NT2/D1 (cell line): ENCODE measurements at regions not wholly inside any gene's neighbourhood (a gene's known extent, or its start where the extent isn't known, plus 50 kb on each side); places are given as distances from the start of the nearest gene placed in this dataset.

Experiments used
- SUZ12 ChIP-seq: IDR thresholded peaks from 2 replicates; pipeline ENCODE4 v1.6.1; 2011; ENCODE audit not compliant: insufficient read length, insufficient read depth; ENCODE audit errors: extremely low read depth
- YY1 ChIP-seq: IDR thresholded peaks from 2 replicates; pipeline ENCODE4 v1.6.1; 2011; ENCODE audit not compliant: insufficient read length, insufficient read depth

GRCh38 chr2:67046591-67046990 is 350.5 kb upstream of the ETAA1 start:
- TF ChIP-seq YY1 (no peak), SUZ12 (no peak)
